ENCODE measurements at regions not wholly inside any gene's neighbourhood (a gene's known extent, or its start where the extent isn't known, plus 50 kb on each side); places are given as distances from the start of the nearest gene placed in this dataset.

- no peak for TF ChIP-seq CTCF (IDR thresholded peaks at IDR 0.05 in 2 of 3, conservative IDR thresholded peaks at IDR 0.05 in 1 of 3; ENCODE audit: borderline replicate concordance in 1 of 3, insufficient read depth in 1 of 3, low read depth in 2 of 3, low read length in 2 of 3)
- TF ChIP-seq FOSL1 (IDR thresholded peaks at IDR 0.05; ENCODE audit: low read depth), result no peak
- no peak for TF ChIP-seq SIN3A (IDR thresholded peaks at IDR 0.05; ENCODE audit: low read depth)
- no peak for TF ChIP-seq ZNF274 (IDR thresholded peaks at IDR 0.05; ENCODE audit: low read depth, low read length)
- TF ChIP-seq EZH2 (IDR thresholded peaks at IDR 0.05), result no peak
- TF ChIP-seq POLR2A (IDR thresholded peaks at IDR 0.05; ENCODE audit: borderline replicate concordance, extremely low read depth, insufficient read depth, insufficient read length), result no peak
- no peak for TF ChIP-seq YY1 (IDR thresholded peaks at IDR 0.05; ENCODE audit: extremely low read depth, insufficient replicate concordance, low read depth, low read length)
- TF ChIP-seq EZH2phosphoT487 (IDR thresholded peaks at IDR 0.05; ENCODE audit: borderline replicate concordance), result no peak
- TF ChIP-seq POLR2AphosphoS5 (IDR thresholded peaks at IDR 0.05; ENCODE audit: low read depth, low read length), result no peak
- no peak for TF ChIP-seq EGR1 (IDR thresholded peaks at IDR 0.05; ENCODE audit: low read depth)
Measured at GRCh38 chr22:47355776-47356510, 593.5 kb downstream of the TBC1D22A start.
